Mucosa of descending colon (tissue), 3 donors: ENCODE measurements at regions not wholly inside any gene's neighbourhood (a gene's known extent, or its start where the extent isn't known, plus 50 kb on each side); places are given as distances from the start of the nearest gene placed in this dataset.
A peak's percentile ranks its signal among the peaks of the same experiment; 100 is the strongest.

ENCODE experiments used
- ATAC-seq: fragments of 200-7000 bp; cut with Tn5 transposase; one replicate; pipeline ENCODE4 v1.9.1; 2020; ENCODE audit warnings: mild to moderate bottlenecking, moderate library complexity
- DNase-seq, 3 donors: peaks; one replicate each; pipeline ENCODE4 v3.0.0-alpha.2; 2020
- H3K36me3 ChIP-seq: fragments of 200-600 bp; one replicate; pipeline ENCODE4 v1.8.0; 2021; ENCODE audit warnings: low read depth, mild to moderate bottlenecking
- H3K4me1 ChIP-seq: fragments of 200-600 bp; one replicate; pipeline ENCODE4 v1.8.0; 2021; ENCODE audit warnings: low read depth, mild to moderate bottlenecking
- H3K4me3 ChIP-seq: fragments of 200-600 bp; one replicate; pipeline ENCODE4 v1.8.0; 2021; ENCODE audit warnings: mild to moderate bottlenecking
- H3K9me3 ChIP-seq: fragments of 200-600 bp; one replicate; pipeline ENCODE4 v1.8.0; 2021; ENCODE audit warnings: mild to moderate bottlenecking
- CTCF ChIP-seq: fragments of 200-600 bp; IDR thresholded peaks from one replicate; pipeline ENCODE4 v1.8.0; 2022; ENCODE audit warnings: antibody characterized with exemption, mild to moderate bottlenecking
- intact Hi-C, 2 donors: fragments of 100-400 bp; cut with DNase I in 1 of 2; cut with micrococcal nuclease in 1 of 2; formaldehyde crosslinking; loops; one replicate each; pipeline versions ENCODE4 v1.11.0 to v1.11.1; 2022; cut with DNase I, micrococcal nuclease
- donor health status: DM: no; HTN: no; CAD: no; lungs with moderate emphysema.
- donor health status: DM: no; HTN: no; CAD: no.
- donor health status: DM: no; HTN: yes; CAD: no.

- H3K4me1 ChIP-seq = no peaks in the 10 kb centered on the region
- no peak for ATAC-seq
- DNase-seq = peak in 1 of 3 donors; percentile 10
- intact Hi-C loops = no loop called here
- H3K4me3 ChIP-seq = no peak overlapping the region
- TF ChIP-seq CTCF = no peak
- no peaks in the 10 kb centered on the region for H3K36me3 ChIP-seq
- no peaks in the 10 kb centered on the region for H3K9me3 ChIP-seq
Measured at GRCh38 chr5:175778951-175779503, 92.4 kb upstream of the CPLX2 start.

GRCh38 chr5:175783739-175784138 lies 87.6 kb upstream of the CPLX2 start:
- Histone ChIP-seq H3K4me1 (no peaks in the 10 kb centered on the region), H3K36me3 (no peaks in the 10 kb centered on the region), H3K4me3 (no peak overlapping the region), H3K9me3 (no peaks in the 10 kb centered on the region)
- TF ChIP-seq CTCF = no peak
- ATAC-seq = no peak
- intact Hi-C loops = no loop called here
- no peak for DNase-seq

- no peak overlapping the region for H3K4me3 ChIP-seq
- no peaks in the 10 kb centered on the region for H3K9me3 ChIP-seq
- no peak for ATAC-seq
- no peak for DNase-seq
- intact Hi-C loops = no loop called here
- TF ChIP-seq CTCF = no peak
- H3K36me3 ChIP-seq = no peaks in the 10 kb centered on the region
- no peaks in the 10 kb centered on the region for H3K4me1 ChIP-seq
Measured at GRCh38 chr5:175784230-175784629, 87.1 kb upstream of the CPLX2 start.

GRCh38 chr5:175785681-175786080 lies 85.7 kb upstream of the CPLX2 start:
- ATAC-seq (no peak), DNase-seq (no peak)
- intact Hi-C loops = no loop called here
- Histone ChIP-seq H3K4me3 (no peak overlapping the region), H3K9me3 (no peaks in the 10 kb centered on the region), H3K36me3 (no peaks in the 10 kb centered on the region), H3K4me1 (no peaks in the 10 kb centered on the region)
- no peak for TF ChIP-seq CTCF

GRCh38 chr5:175788155-175788787 lies 83.1 kb upstream of the CPLX2 start:
- no peaks in the 10 kb centered on the region for H3K9me3 ChIP-seq
- no peak for TF ChIP-seq CTCF
- no peak for DNase-seq
- no peak for ATAC-seq
- H3K36me3 ChIP-seq = no peaks in the 10 kb centered on the region
- intact Hi-C loops = no loop called here
- H3K4me3 ChIP-seq = no peak overlapping the region
- H3K4me1 ChIP-seq = no peaks in the 10 kb centered on the region

- Histone ChIP-seq H3K36me3 (no peaks in the 10 kb centered on the region), H3K4me3 (no peak overlapping the region), H3K9me3 (no peaks in the 10 kb centered on the region), H3K4me1 (no peaks in the 10 kb centered on the region)
- TF ChIP-seq CTCF = no peak
- intact Hi-C loops = no loop called here
- ATAC-seq (no peak), DNase-seq (no peak)
Measured at GRCh38 chr5:175789670-175790069, 81.7 kb upstream of the CPLX2 start.
